ENCODE measurements at regions not wholly inside any gene's neighbourhood (a gene's known extent, or its start where the extent isn't known, plus 50 kb on each side); places are given as distances from the start of the nearest gene placed in this dataset.

- DNase-seq: no peak
Measured at GRCh38 chr13:63199508-63199907, 1783.9 kb upstream of the PCDH20 start.

GRCh38 chr13:63198071-63198470 is 1782.4 kb upstream of the PCDH20 start:
- peak; percentile 59 for DNase-seq

- no peak for DNase-seq
Measured at GRCh38 chr13:63195726-63196125, 1780.1 kb upstream of the PCDH20 start.

GRCh38 chr13:63190742-63191141 is 1775.1 kb upstream of the PCDH20 start:
- DNase-seq: no peak

- DNase-seq: no peak
Measured at GRCh38 chr13:63190219-63190618, 1774.6 kb upstream of the PCDH20 start.

GRCh38 chr13:63189712-63190111 is 1774.1 kb upstream of the PCDH20 start:
- DNase-seq: no peak

GRCh38 chr13:63184693-63185092 is 1769.0 kb upstream of the PCDH20 start:
- peak; percentile 0 for DNase-seq

GRCh38 chr13:63175536-63175935 is 1759.9 kb upstream of the PCDH20 start:
- DNase-seq: no peak

- DNase-seq: no peak
Measured at GRCh38 chr13:63167699-63168337, 1752.2 kb upstream of the PCDH20 start.

GRCh38 chr13:63166345-63166744 is 1750.7 kb upstream of the PCDH20 start:
- no peak for DNase-seq

- DNase-seq: no peak
Measured at GRCh38 chr13:63163903-63164302, 1748.3 kb upstream of the PCDH20 start.

- DNase-seq: no peak
Measured at GRCh38 chr13:63161219-63161618, 1745.6 kb upstream of the PCDH20 start.

- DNase-seq: no peak
Measured at GRCh38 chr13:63156816-63157215, 1741.2 kb upstream of the PCDH20 start.

GRCh38 chr13:63149375-63149774 is 1733.7 kb upstream of the PCDH20 start:
- DNase-seq: no peak

- no peak for DNase-seq
Measured at GRCh38 chr13:63139277-63139676, 1723.6 kb upstream of the PCDH20 start.

- no peak for DNase-seq
Measured at GRCh38 chr13:63129995-63130394, 1714.3 kb upstream of the PCDH20 start.

GRCh38 chr13:63128716-63129115 is 1713.1 kb upstream of the PCDH20 start:
- DNase-seq: no peak

GRCh38 chr13:63124863-63125262 is 1709.2 kb upstream of the PCDH20 start:
- peak; percentile 34 for DNase-seq

- no peak for DNase-seq
Measured at GRCh38 chr13:63120883-63121282, 1705.2 kb upstream of the PCDH20 start.

- no peak for DNase-seq
Measured at GRCh38 chr13:63117710-63118109, 1702.1 kb upstream of the PCDH20 start.

- DNase-seq: no peak
Measured at GRCh38 chr13:63112799-63113395, 1697.2 kb upstream of the PCDH20 start.

- DNase-seq: no peak
Measured at GRCh38 chr13:63110466-63110865, 1694.8 kb upstream of the PCDH20 start.

GRCh38 chr13:63107179-63107943 is 1691.7 kb upstream of the PCDH20 start:
- DNase-seq: peak; percentile 36

- DNase-seq: no peak
Measured at GRCh38 chr13:63094717-63095116, 1679.1 kb upstream of the PCDH20 start.

Measured in DMS53 (cell line).